8988T (cell line): ENCODE measurements at regions not wholly inside any gene's neighbourhood (a gene's known extent, or its start where the extent isn't known, plus 50 kb on each side); places are given as distances from the start of the nearest gene placed in this dataset.

ENCODE experiments used
- DNase-seq: peaks from one replicate; pipeline ENCODE4 v3.0.0; 2011

GRCh38 chr1:38275960-38276359 is 229.4 kb upstream of the POU3F1 start:
- no peak for DNase-seq

GRCh38 chr1:38274974-38275373 is 228.4 kb upstream of the POU3F1 start:
- no peak for DNase-seq

GRCh38 chr1:38273196-38273804 is 226.7 kb upstream of the POU3F1 start:
- DNase-seq, result no peak

GRCh38 chr1:38272515-38272914 is 225.9 kb upstream of the POU3F1 start:
- DNase-seq, result no peak

GRCh38 chr1:38270849-38271633 is 224.4 kb upstream of the POU3F1 start:
- DNase-seq, result no peak

- DNase-seq, result no peak
Observed at GRCh38 chr1:38269923-38270848, 223.6 kb upstream of the POU3F1 start.

- DNase-seq, result no peak
Observed at GRCh38 chr1:38268226-38268625, 221.6 kb upstream of the POU3F1 start.

- DNase-seq, result no peak
Observed at GRCh38 chr1:38267037-38268036, 220.7 kb upstream of the POU3F1 start.

GRCh38 chr1:38266197-38266520 is 219.6 kb upstream of the POU3F1 start:
- no peak for DNase-seq

GRCh38 chr1:38265293-38266196 is 219.0 kb upstream of the POU3F1 start:
- no peak for DNase-seq

- DNase-seq, result no peak
Observed at GRCh38 chr1:38263438-38263837, 216.8 kb upstream of the POU3F1 start.

- DNase-seq, result no peak
Observed at GRCh38 chr1:38261574-38261973, 215.0 kb upstream of the POU3F1 start.

- no peak for DNase-seq
Observed at GRCh38 chr1:38258085-38258627, 211.6 kb upstream of the POU3F1 start.

GRCh38 chr1:38257374-38257773 is 210.8 kb upstream of the POU3F1 start:
- DNase-seq, result no peak

- DNase-seq, result no peak
Observed at GRCh38 chr1:38256072-38256471, 209.5 kb upstream of the POU3F1 start.

GRCh38 chr1:38253314-38253713 is 206.7 kb upstream of the POU3F1 start:
- no peak for DNase-seq

- no peak for DNase-seq
Observed at GRCh38 chr1:38250356-38250755, 203.8 kb upstream of the POU3F1 start.

- DNase-seq, result no peak
Observed at GRCh38 chr1:38249001-38249400, 202.4 kb upstream of the POU3F1 start.

- no peak for DNase-seq
Observed at GRCh38 chr1:38246955-38247952, 200.7 kb upstream of the POU3F1 start.
